OCI-LY3 (cell line): ENCODE measurements at regions not wholly inside any gene's neighbourhood (a gene's known extent, or its start where the extent isn't known, plus 50 kb on each side); places are given as distances from the start of the nearest gene placed in this dataset.

ENCODE experiments used
- CTCF ChIP-seq: fragments of 200-600, 300-600 bp; sonication (generic); IDR thresholded peaks from 2 replicates; pipeline ENCODE4 v1.5.1; 2014; ENCODE audit warnings: antibody characterized with exemption, low read length, low read depth
- EZH2phosphoT487 ChIP-seq: fragments of 200-600 bp; shearing (Covaris generic); IDR thresholded peaks from 2 replicates; pipeline ENCODE4 v1.6.1; 2018; ENCODE audit warnings: antibody characterized with exemption, mixed run types, low read depth

- no peak for TF ChIP-seq CTCF
- no peak for TF ChIP-seq EZH2phosphoT487
Measured at GRCh38 chr9:21696411-21696871, 106.0 kb upstream of the MTAP start.
